GM23338 (cell line): ENCODE measurements at regions not wholly inside any gene's neighbourhood (a gene's known extent, or its start where the extent isn't known, plus 50 kb on each side); places are given as distances from the start of the nearest gene placed in this dataset.

Source experiments
- ATAC-seq: fragments of 200-7000 bp; cut with Tn5 transposase; 3 replicates; pipeline ENCODE4 v1.9.1; 2020
- DNase-seq: peaks from one replicate; pipeline ENCODE4 v3.0.0-alpha.2; 2015; ENCODE audit warnings: low spot score
- H2AFZ ChIP-seq: fragments of 200-600 bp; sonication (generic); 2 replicates; pipeline ENCODE4 v1.8.0; 2016; ENCODE audit warnings: antibody characterized with exemption, mild to moderate bottlenecking, moderate library complexity
- H3F3A ChIP-seq: fragments of 200-600 bp; sonication (generic); replicated peaks from 2 replicates; pipeline ENCODE4 v1.8.0; 2017; ENCODE audit warnings: antibody characterized with exemption, mixed run types, low read depth
- H3K27ac ChIP-seq: fragments of 200-600 bp; sonication (generic); 2 replicates; pipeline ENCODE4 v1.6.1; 2016; ENCODE audit warnings: low read depth
- H3K27me3 ChIP-seq: fragments of 200-600 bp; sonication (generic); 2 replicates; pipeline ENCODE4 v1.8.0; 2016; ENCODE audit warnings: mild to moderate bottlenecking, mixed run types, moderate library complexity; ENCODE audit not compliant: insufficient read depth
- H3K36me3 ChIP-seq: fragments of 200-600 bp; sonication (generic); 2 replicates; pipeline ENCODE4 v1.8.0; 2016; ENCODE audit warnings: mild to moderate bottlenecking; ENCODE audit not compliant: insufficient read depth
- H3K4me1 ChIP-seq: fragments of 200-600 bp; sonication (generic); 2 replicates; pipeline ENCODE4 v1.8.0; 2016; ENCODE audit warnings: mild to moderate bottlenecking, moderate library complexity; ENCODE audit not compliant: insufficient read depth
- H3K4me2 ChIP-seq: fragments of 200-600 bp; sonication (generic); 2 replicates; pipeline ENCODE4 v1.7.1; 2017; ENCODE audit warnings: mixed run types
- H3K4me3 ChIP-seq: fragments of 200-600 bp; sonication (generic); 2 replicates; pipeline ENCODE4 v1.6.1; 2016; ENCODE audit warnings: mixed run types
- H3K79me2 ChIP-seq: fragments of 200-600 bp; sonication (generic); replicated peaks from 2 replicates; pipeline ENCODE4 v1.8.0; 2017; ENCODE audit warnings: mild to moderate bottlenecking; ENCODE audit not compliant: insufficient read depth
- H3K9me2 ChIP-seq: fragments of 200-600 bp; sonication (generic); 2 replicates; pipeline ENCODE4 v1.8.0; 2017; ENCODE audit not compliant: insufficient read depth
- H4K20me1 ChIP-seq: fragments of 200-600 bp; sonication (generic); replicated peaks from 2 replicates; pipeline ENCODE4 v1.8.0; 2017; ENCODE audit warnings: mild to moderate bottlenecking; ENCODE audit not compliant: insufficient read depth
- H3K27ac Mint-ChIP-seq: 2 replicates; pipeline ENCODE4 v1.8.0; 2020; ENCODE audit warnings: inconsistent platforms, mild to moderate bottlenecking, moderate library complexity, mixed read lengths
- H3K27me3 Mint-ChIP-seq: 3 replicates; pipeline ENCODE4 v1.8.0; 2022; ENCODE audit warnings: low read depth, mild to moderate bottlenecking, moderate library complexity, mixed read lengths, inconsistent platforms; ENCODE audit not compliant: insufficient read depth, poor library complexity
- H3K36me3 Mint-ChIP-seq: 3 replicates; pipeline ENCODE4 v1.8.0; 2021; ENCODE audit warnings: low read depth, mild to moderate bottlenecking, inconsistent platforms, moderate library complexity, mixed read lengths
- H3K4me1 Mint-ChIP-seq: 3 replicates; pipeline ENCODE4 v1.8.0; 2020; ENCODE audit warnings: mild to moderate bottlenecking, inconsistent platforms, mixed read lengths
- H3K4me3 Mint-ChIP-seq: 3 replicates; pipeline ENCODE4 v1.8.0; 2021; ENCODE audit warnings: moderate library complexity, mild to moderate bottlenecking, inconsistent platforms, mixed read lengths
- H3K9me3 Mint-ChIP-seq: 3 replicates; pipeline ENCODE4 v1.8.0; 2020; ENCODE audit warnings: moderate library complexity, mild to moderate bottlenecking, inconsistent platforms, mixed read lengths
- CREB1 ChIP-seq: fragments of 250-450 bp; sonication (Bioruptor Pico); IDR thresholded peaks from 2 replicates; pipeline ENCODE4 v1.5.0; 2020; ENCODE audit warnings: low read depth, mild to moderate bottlenecking, moderate library complexity
- CTCF ChIP-seq, 2 experiments: fragments of 200-600 bp in 1 of 2; sonication (generic) in 1 of 2; conservative IDR thresholded peaks; 2 replicates each; pipeline versions ENCODE4 v1.5.1 to v1.6.1; 2016 to 2017; ENCODE audit warnings: antibody characterized with exemption in 2 of 2, low read depth in 2 of 2, mild to moderate bottlenecking in 2 of 2, moderate library complexity in 1 of 2
- EZH2 ChIP-seq: fragments of 200-600 bp; sonication (generic); IDR thresholded peaks from one replicate; pipeline ENCODE4 v1.8.0; 2017; ENCODE audit warnings: antibody characterized with exemption, mild to moderate bottlenecking, low read depth; ENCODE audit not compliant: unreplicated experiment
- EZH2phosphoT487 ChIP-seq: fragments of 200-600 bp; sonication (generic); IDR thresholded peaks from one replicate; pipeline ENCODE4 v1.8.1; 2018; ENCODE audit warnings: antibody characterized with exemption; ENCODE audit not compliant: unreplicated experiment
- JUNB ChIP-seq: IDR thresholded peaks from one replicate; pipeline ENCODE4 v1.6.1; 2016; ENCODE audit warnings: antibody characterized with exemption; ENCODE audit not compliant: unreplicated experiment
- NANOG ChIP-seq: IDR thresholded peaks from 2 replicates; pipeline ENCODE4 v1.6.1; 2016; ENCODE audit warnings: antibody characterized with exemption, borderline replicate concordance
- POLR2AphosphoS5 ChIP-seq: IDR thresholded peaks from 2 replicates; pipeline ENCODE4 v1.6.1; 2016; ENCODE audit warnings: antibody characterized with exemption, low read depth
- STAT1 ChIP-seq: IDR thresholded peaks from one replicate; pipeline ENCODE4 v1.6.1; 2016; ENCODE audit warnings: antibody characterized with exemption; ENCODE audit not compliant: unreplicated experiment
- ZNF114 ChIP-seq: fragments of 250-450 bp; sonication (Bioruptor Pico); IDR thresholded peaks from 2 replicates; pipeline ENCODE4 v1.5.0; 2020; ENCODE audit warnings: mild to moderate bottlenecking, moderate library complexity
- TF ChIP-seq, protein P1 (sequence below): IDR thresholded peaks from one replicate; pipeline ENCODE4 v1.6.1; 2018; ENCODE audit warnings: antibody characterized with exemption; ENCODE audit not compliant: unreplicated experiment

- TF ChIP-seq, protein P1, sequence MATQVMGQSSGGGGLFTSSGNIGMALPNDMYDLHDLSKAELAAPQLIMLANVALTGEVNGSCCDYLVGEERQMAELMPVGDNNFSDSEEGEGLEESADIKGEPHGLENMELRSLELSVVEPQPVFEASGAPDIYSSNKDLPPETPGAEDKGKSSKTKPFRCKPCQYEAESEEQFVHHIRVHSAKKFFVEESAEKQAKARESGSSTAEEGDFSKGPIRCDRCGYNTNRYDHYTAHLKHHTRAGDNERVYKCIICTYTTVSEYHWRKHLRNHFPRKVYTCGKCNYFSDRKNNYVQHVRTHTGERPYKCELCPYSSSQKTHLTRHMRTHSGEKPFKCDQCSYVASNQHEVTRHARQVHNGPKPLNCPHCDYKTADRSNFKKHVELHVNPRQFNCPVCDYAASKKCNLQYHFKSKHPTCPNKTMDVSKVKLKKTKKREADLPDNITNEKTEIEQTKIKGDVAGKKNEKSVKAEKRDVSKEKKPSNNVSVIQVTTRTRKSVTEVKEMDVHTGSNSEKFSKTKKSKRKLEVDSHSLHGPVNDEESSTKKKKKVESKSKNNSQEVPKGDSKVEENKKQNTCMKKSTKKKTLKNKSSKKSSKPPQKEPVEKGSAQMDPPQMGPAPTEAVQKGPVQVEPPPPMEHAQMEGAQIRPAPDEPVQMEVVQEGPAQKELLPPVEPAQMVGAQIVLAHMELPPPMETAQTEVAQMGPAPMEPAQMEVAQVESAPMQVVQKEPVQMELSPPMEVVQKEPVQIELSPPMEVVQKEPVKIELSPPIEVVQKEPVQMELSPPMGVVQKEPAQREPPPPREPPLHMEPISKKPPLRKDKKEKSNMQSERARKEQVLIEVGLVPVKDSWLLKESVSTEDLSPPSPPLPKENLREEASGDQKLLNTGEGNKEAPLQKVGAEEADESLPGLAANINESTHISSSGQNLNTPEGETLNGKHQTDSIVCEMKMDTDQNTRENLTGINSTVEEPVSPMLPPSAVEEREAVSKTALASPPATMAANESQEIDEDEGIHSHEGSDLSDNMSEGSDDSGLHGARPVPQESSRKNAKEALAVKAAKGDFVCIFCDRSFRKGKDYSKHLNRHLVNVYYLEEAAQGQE, result no peak
- no peak for TF ChIP-seq ZNF114 (CRISPR knock-in tag)
- no peak for TF ChIP-seq STAT1
Measured at GRCh38 chr2:173828189-173829142, 136.7 kb downstream of the SP3 start (continued).

GRCh38 chr2:173829727-173830126 is 135.4 kb downstream of the SP3 start:
- Histone ChIP-seq H3K4me1 (no peaks in the 10 kb centered on the region), H2AFZ (no peak overlapping the region), H3F3A (no peaks in the 10 kb centered on the region), H3K4me2 (no peak overlapping the region), H3K27me3 (no peaks in the 10 kb centered on the region), H3K4me3 (no peak overlapping the region), H3K27ac (no peak overlapping the region), H3K9me2 (no peaks in the 10 kb centered on the region), H3K36me3 (no peaks in the 10 kb centered on the region), H4K20me1 (no peaks in the 10 kb centered on the region), H3K79me2 (no peaks in the 10 kb centered on the region)
- Mint-ChIP-seq H3K27ac (no peak overlapping the region), H3K27me3 (peaks cover 2% of the 10 kb centered on the region), H3K9me3 (peaks cover 8% of the 10 kb centered on the region; the same call in 2 of the 3 replicates), H3K4me3 (no peak overlapping the region), H3K4me1 (peaks cover 5% of the 10 kb centered on the region; the same call in 1 of the 3 replicates), H3K36me3 (no peaks in the 10 kb centered on the region)
- no peak for ATAC-seq
- DNase-seq, result no peak
- TF ChIP-seq EZH2phosphoT487, result no peak
- no peak for TF ChIP-seq JUNB
- no peak for TF ChIP-seq STAT1
- TF ChIP-seq, protein P1, result no peak
- no peak for TF ChIP-seq NANOG
- no peak for TF ChIP-seq CTCF (conservative IDR thresholded peaks at IDR 0.05; ENCODE audit: low read depth in 2 of 2)
- TF ChIP-seq CREB1, result no peak
- TF ChIP-seq EZH2, result no peak
- no peak for TF ChIP-seq POLR2AphosphoS5
